HG03280 (cell line): ENCODE measurements at regions not wholly inside any gene's neighbourhood (a gene's known extent, or its start where the extent isn't known, plus 50 kb on each side); places are given as distances from the start of the nearest gene placed in this dataset.
"Not testable (repeated sequence)": the region's sequence is repeated elsewhere in the genome, so short reads cannot be mapped to it uniquely, and the experiment has no call there.

ENCODE experiments used
- ATAC-seq: cut with Tn5 transposase; IDR thresholded peaks from one replicate; pipeline ENCODE4 v1.9.1; 2021; ENCODE audit warnings: mild to moderate bottlenecking, moderate library complexity; ENCODE audit not compliant: unreplicated experiment

DNA sequence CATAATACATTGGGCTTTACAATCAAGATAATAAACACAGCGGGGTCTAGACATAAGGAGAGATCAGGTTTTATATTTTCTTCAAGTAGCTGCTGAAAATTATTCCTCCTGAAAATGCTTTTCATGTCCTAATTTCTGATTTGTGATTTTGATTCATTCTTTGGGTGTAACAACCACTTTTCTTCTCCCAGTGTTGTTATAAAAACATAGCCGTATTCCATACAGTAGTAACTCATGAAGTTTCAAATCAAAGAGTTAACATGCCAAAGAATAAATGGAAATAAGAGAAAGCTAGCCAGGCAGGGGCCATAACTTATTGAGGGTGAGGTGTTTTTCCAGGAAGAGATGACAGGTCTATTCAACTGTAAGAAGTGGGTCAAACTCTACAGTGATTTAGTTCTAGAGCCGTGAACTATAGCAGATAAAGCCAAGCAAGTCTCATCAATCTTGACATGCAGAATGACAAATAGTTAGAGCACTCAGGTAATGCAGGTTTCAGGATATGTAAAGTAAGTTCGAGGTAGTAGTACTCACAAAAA lies 934.4 kb upstream of the SLITRK1 start:
- no peak for ATAC-seq

DNA sequence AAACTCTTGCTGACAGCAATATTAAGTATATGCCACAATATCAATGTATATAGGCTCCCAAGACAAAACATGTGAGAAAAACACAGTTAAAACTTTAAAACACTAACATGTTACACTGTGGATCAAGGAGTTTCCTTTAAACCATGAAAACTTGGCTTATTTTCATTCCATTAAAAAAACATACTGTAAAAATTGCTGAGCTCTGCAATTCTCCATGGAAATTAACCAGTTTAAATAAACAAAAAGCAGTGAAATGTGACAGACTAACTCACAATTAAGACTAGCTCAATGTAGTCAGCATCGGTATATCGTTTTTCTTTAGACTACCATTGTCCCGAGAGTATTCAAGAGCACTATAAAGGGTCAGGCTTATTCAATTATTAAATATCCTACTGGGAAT lies 930.5 kb upstream of the SLITRK1 start:
- ATAC-seq: no peak

DNA sequence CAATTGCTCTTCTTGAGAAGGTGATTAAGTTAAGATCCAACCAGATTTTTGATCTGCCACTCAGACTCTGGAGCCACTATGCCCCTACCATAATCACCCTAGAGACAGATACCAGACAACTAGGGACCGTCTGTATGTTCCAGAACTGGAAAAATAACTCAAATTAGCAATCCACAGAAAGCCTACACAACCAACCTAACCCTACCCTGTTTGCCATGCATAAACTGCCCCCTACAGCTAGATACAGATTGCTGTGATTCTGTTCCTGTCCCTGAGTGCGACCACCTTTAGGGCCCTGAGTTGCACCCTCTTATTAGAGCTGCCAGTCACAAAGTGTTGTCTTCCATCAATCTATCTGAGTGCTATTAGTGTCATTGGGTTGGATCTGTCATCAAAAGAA lies 929.8 kb upstream of the SLITRK1 start:
- no peak for ATAC-seq

DNA sequence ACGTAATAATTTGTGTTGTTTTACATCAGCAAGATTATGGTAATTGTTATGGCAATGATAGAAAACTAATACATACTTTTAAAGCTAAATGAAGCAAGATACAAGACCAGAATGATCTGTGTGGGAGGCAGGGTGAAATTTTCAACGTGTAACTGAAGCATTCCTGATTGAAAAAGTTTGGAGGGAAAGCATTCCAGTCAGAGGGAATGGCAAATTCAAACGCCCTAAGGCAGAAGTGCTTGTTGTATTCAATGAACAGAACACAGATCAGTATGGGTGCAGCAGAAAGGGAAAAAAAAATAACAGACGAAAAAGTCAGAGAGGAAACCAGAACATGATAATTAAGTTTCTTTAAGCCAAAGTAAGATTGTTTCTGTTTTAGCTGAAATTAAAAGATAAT lies 928.5 kb upstream of the SLITRK1 start:
- no peak for ATAC-seq

DNA sequence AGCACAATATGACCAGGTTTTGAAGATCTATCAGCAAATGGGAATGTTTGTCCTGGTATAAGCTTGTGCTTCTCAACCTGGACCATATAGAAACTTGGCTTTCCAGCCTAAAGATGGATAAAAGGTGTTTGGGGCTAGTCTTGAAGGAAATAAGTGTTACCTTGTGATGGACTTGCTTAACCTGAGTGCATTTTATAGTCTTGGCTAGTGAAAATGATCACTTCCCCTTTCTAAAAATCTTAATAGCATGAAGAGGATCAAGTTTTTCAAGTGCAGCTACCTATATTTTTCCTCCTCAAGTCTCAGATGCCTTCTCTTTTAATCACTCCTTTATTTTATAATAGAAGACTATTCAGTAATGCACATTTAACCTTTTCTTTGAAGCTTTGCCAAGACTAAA lies 919.8 kb upstream of the SLITRK1 start:
- ATAC-seq: no peak

DNA sequence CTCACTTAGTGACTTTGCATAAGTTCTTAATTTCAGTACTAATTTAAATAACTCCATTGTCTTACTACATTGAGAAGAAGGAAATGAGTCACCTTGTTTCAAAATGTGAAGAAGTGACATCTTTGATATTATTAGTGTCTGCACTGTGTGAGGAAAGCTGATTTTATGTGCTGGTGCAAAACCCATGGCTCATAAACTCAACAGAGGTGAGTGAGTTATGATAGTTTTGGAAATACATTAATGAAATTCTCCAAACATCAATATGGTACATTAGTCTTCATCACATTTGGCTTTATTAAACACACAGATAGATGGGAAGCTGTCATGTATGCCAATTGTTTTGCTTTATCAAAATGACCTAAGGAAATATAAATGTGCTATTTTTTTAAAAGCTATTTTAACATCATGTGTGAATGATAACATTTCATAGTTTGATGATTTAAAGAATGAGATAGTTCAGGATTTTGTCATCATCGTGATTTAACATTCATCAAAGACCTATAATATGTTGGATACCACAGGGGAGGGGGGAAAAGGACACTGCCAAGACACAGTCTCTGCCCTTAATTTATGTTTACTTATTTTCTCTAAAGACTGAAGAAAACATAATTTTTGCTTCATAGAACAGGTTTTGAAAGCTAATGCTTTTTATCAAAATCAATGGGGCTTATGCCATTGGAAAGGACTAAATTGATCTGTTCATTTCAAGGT lies 902.3 kb upstream of the SLITRK1 start:
- ATAC-seq: no peak

DNA sequence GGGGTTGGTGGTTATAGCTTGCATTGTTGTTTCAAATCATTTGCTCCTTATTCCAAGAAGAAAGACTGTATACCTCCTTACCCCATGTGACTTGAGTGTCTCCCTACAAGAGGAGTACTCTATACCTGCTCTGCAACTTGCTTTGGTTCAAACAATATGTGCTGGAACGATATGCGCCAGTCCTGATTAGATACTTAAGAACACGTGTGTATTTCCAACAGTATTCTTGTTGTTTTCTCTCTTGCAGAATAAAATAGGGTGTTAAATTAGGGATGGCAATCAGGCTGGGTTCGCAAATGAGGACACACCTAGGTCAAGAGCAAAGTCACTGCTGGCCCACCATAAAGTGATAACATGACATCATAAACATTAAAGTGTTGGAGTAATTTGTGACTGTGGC lies 895.0 kb upstream of the SLITRK1 start:
- ATAC-seq: no peak

DNA sequence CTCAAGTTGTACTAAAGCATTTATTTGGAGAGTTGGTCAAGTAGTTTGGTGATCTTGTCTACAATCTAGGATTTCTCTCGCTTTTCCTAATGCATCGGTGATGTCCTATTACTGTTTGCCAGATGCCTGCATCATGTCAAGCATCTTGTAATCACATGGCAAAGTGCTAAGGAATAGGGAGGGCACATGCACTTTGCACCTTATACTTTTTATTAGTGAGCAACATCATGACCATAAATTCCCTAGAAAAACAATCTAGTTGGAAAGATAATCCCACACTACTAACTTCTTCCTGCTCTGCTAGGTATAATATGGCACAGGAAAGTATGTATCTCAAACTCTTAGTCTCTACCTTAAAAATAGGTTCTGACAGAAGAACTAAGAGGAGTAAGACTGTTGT lies 894.3 kb upstream of the SLITRK1 start:
- ATAC-seq: no peak

DNA sequence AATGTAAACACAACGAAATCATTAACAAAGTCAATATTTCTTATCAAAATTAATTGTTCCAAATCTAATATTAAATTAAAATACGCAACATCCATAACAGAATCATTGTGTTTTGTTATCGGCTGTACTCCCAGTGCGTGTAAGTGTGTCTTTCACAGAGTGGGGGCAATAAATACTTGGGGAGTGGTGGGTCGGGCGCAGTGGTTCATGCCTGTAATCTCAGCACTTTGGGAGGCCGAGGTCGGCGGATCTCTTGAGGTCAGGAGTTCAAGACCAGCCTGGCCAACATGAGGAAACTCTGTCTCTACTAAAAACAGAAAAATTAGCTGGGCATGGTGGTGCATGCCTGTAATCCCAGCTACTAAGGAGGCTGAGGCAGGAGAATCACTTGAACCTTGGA lies 893.6 kb upstream of the SLITRK1 start:
- not testable (repeated sequence) for ATAC-seq

DNA sequence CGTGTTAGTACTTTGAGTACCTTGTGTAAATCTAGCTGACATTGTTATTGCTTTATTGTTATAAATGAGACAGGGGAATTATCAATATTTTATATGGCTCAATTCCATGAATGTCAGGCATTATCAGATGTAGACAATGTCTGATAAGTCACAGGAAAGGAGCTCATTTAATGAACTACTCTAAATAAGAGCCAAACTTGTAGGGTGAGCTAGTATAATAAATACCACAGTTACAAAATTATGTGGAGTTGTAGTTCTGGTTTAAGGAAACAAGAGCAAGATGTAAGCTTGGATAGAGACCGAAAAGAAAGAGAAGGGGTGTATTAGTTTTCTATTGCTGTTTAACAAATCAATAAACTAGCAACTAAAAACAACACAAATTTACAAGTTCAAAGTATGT lies 891.8 kb upstream of the SLITRK1 start:
- no peak for ATAC-seq

DNA sequence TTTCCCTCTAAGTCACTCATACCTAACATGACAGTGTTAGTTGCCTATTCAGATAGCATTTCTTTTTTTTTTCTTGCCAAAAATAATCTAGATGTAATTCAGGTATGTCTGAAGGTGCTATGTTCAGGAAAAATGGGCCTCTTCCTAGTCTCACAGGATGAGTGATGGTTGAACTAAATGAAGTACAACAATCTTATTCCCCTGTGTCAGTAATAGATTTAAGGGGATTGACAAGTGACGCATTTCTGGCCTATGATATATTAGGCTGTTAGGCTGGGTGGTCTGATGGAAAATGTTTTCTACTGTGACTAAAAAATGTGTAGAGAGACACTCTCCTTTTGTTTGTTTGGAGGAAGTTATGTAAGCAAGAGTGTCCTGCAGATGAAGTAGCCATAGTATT lies 878.7 kb upstream of the SLITRK1 start:
- no peak for ATAC-seq

DNA sequence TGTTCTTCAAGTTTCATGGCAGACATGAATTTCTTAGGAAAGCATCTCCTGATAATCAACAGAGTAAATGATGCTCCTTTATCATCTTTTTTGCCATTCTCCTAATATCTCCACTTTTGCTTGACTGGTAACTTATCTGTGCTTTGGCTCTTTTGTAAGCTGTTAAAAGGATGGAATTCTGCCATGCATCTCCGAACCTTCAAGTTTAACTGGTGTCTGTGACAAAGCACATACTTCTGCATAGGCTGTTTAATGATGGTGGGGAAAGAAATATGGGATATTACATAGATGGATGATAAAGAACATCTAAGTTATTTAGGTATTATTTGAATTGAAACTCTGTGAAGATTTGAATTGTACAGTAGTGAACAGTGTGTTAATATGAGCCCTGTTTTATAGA lies 866.9 kb upstream of the SLITRK1 start:
- ATAC-seq: no peak

DNA sequence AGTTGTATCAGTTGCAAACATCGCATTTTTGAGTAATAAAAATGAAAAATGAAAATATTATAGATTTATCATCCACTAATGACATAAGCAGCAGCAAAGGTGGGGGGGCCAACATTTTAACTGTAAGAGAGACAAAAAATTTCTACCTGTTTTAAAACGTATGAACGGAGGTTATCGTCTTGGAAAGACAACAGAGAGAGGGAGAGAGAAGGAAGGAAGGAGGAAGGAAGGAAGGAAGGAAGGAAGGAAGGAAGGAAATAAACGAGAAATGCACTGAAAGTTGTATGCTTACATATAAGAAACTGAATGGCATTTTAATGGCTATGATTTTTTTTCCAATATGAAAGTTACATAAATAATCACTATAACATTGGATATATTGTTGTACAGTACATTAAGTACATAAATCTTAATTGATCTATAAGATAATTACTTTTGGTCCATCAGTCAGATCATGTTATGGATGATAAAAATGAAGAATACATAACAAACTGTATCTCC lies 862.8 kb upstream of the SLITRK1 start:
- ATAC-seq: no peak

DNA sequence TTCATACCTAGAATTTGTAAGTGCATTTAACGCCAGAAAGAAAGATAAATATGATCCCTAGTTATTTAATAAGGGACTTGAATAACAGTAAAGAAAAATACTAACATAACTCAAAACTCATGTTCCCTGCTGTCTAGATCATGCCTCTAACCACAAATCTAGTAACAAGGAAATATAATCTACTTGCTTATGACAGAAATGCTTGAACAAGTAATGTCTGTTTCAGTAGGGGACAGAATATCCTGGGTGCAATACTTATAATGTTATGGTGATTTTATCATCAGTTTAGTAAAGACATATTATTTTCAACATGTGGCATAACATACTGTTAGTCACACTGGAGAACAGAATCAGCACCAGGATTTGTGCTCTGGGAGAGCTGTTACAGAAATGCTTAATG lies 861.9 kb upstream of the SLITRK1 start:
- ATAC-seq: no peak

DNA sequence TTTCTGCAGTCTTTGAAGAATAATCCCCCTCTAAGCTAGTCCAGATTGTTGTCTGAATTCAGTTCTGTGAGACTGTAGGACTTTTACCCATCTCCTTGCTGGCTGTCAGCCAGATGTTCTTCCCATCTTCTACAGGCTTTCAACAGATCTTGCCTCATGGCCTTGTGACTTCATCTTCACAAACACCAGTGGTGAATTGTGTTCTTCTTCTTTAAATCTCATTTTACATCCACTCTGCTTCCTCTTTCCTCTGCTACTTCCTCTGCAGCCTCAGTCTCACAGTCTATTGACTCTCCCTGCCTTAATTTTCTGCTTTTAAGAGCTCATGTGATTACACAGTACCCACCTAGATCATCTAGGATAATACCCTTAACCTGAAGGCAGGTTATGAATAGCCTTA lies 859.0 kb upstream of the SLITRK1 start:
- ATAC-seq: no peak

DNA sequence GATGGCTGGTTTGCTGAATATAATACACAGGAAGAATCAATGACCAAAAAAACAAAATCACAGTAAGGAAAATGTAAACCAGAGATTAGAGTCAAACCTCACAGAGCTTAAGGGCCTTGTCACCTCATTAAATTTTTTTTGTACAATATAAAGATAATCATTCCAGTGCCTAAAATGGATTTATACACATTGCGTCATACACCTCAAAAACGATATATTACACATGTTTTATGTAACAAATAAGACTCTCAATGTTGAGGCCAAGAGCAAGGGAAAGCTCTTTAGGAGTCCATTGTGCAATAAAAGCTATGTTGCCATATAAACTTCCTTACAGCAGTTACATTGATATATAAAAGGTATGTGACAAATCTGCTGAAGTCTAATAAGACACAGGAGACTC lies 856.7 kb upstream of the SLITRK1 start:
- ATAC-seq: no peak

DNA sequence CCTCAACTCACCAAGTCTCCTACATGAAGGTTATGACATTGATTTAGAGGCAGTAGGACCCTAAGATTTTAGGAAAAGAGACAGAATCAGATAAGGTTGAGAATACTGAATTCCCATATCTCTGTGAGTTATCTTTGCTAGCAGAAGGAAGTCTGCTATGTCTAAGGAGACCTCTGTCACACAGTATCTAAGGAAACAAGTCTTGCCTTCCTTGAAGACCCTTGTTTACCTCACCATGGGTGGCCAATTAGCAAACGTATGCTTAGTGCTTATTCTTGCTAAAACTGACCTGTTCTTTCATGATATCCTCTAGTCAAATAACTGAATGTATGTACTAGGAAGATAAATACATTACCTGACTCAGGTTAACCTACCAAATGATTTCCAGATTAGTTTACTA lies 855.4 kb upstream of the SLITRK1 start:
- no peak for ATAC-seq

DNA sequence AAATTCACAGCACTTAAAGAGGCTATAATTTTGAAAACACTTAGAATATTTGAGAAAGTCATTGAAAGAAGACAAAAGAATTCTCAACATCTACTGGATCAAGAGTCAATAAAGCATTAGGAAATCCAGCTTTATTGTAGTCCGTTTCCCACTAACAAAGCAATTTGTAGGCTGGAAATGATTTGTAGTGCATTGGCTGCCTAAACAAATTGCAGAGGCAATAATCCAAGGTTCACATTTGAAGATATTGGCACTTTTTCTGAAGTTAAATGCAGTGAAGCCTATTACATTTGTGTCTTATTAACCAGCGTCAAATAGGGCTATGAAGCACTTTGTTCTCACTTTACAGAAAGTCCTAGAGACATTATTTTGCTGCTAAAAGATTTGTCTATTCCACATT lies 848.1 kb upstream of the SLITRK1 start:
- no peak for ATAC-seq

DNA sequence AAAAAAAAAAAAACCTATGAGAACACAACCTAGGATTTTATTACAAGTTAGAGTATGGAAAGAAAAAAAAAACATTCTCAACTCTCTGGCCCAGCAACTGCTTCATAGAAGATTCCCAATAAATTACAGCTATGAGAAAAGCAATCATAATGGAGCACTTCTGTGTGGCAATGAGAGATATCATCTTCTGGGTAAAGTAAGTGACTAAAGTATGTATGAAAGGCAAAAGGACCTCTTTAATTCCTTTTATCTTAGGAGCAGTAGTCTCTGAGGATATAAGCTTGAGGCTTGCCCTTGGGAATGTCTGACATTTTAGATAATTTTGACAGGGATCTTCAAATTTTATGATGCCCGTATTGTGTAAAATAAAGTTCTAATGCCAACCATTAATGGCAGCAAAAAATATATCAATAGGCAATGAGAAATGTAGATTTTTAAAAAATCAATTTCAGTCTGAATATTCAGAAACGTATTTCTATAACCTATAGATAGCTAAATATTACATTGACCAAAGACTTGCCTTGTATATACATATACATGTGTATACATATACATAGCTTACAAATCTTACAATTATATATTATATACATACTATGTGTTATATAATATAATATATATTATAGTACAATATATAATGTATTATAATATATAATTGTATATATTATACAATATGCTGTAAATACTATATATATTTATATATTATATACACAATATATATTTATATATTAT lies 823.9 kb upstream of the SLITRK1 start:
- no peak for ATAC-seq

DNA sequence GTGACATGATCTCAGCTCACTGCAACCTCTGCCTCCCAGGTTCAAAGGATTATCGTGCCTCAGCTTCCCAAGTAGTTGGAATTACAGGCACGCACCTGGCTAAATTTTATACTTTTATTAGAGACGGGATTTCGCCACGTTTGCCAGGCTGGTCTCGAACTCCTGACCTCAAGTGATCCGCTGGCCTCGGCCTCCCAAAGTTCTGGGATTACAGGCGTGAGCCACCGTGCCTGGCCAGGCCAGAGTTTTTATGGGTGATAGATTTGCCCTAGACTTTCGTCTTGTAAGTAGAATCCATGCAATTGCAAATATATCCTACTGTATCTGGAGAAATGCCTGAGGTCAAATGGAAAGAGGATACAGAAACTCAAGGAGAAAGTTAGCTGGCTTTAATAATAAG lies 819.9 kb upstream of the SLITRK1 start:
- no peak for ATAC-seq

DNA sequence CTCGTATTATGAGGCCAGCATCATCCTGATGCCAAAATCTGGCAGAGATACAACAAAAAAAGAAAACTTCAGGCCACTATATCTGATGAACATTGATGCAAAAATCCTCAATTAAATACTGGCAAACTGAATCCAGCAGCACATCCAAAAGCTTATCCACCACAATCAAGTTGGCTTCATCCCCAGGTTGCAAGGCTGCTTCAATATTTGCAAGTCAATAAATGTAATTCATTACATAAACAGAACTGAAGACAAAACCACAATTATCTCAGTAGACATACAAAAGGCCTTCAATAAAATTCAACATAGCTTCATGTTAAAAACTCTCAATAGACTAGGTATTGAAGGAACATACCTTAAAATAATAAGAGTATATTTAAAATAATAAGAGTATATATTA lies 815.3 kb upstream of the SLITRK1 start:
- ATAC-seq: not testable (repeated sequence)

DNA sequence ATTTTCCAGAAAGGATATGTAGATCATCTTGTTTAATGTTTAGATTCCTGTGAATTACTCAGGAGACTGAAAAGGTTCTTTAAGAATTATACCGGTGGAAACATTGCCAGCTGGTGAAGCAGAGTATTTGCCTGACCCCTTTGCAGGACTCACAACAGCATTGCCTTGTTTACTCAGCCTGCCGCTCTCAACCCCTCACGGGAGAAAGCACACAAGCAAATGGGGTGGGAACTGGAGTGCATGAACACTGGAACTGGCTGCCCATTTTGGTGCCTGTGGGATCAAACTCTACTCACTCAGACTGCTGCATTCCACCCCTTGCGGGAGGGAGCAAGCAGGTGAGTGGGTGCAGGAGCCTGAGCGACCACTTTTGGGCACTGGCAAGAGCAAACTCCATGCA lies 804.7 kb upstream of the SLITRK1 start:
- no peak for ATAC-seq
